Natural killer cell (primary cell): ENCODE measurements at regions not wholly inside any gene's neighbourhood (a gene's known extent, or its start where the extent isn't known, plus 50 kb on each side); places are given as distances from the start of the nearest gene placed in this dataset.

Experiments
- ATAC-seq, 3 donors: fragments of 150-1000 bp in 2 of 3; fragments of 200-7000 bp in 1 of 3; cut with Tn5 transposase; 1 replicate in 1 of 3; 2 replicates in 2 of 3; pipeline ENCODE4 v1.10.0; 2021; ENCODE audit warnings: mild to moderate bottlenecking in 2 of 3, moderate library complexity in 2 of 3
- DNase-seq, 2 donors: peaks; one replicate each; pipeline versions ENCODE4 v3.0.0 to v3.0.0-alpha.2; 2013 to 2021; ENCODE audit warnings: mixed read lengths in 1 of 2
- H3K27ac ChIP-seq: one replicate; pipeline ENCODE4 v1.5.1; 2013; ENCODE audit warnings: mild to moderate bottlenecking, low read length
- H3K27me3 ChIP-seq: one replicate; pipeline ENCODE4 v1.6.1; 2013; ENCODE audit warnings: low read length; ENCODE audit not compliant: control insufficient read depth, insufficient read depth
- H3K36me3 ChIP-seq: one replicate; pipeline ENCODE4 v1.6.1; 2013; ENCODE audit warnings: low read length; ENCODE audit not compliant: control insufficient read depth, insufficient read depth
- H3K4me1 ChIP-seq: one replicate; pipeline ENCODE4 v1.6.1; 2013; ENCODE audit warnings: low read length; ENCODE audit not compliant: control insufficient read depth, insufficient read depth
- H3K4me3 ChIP-seq: one replicate; pipeline ENCODE4 v1.5.1; 2013; ENCODE audit warnings: low read length
- H3K9me3 ChIP-seq: one replicate; pipeline ENCODE4 v1.6.1; 2013; ENCODE audit warnings: low read length; ENCODE audit not compliant: control insufficient read depth, insufficient read depth
- H3K27ac Mint-ChIP-seq, 2 donors: one replicate each; pipeline ENCODE4 v1.8.0; 2022; ENCODE audit warnings: mild to moderate bottlenecking in 2 of 2, mixed read lengths in 2 of 2, moderate library complexity in 1 of 2
- H3K27me3 Mint-ChIP-seq, 2 donors: one replicate each; pipeline ENCODE4 v1.8.0; 2022; ENCODE audit warnings: low read depth in 2 of 2, mixed read lengths in 2 of 2
- H3K36me3 Mint-ChIP-seq: one replicate; pipeline ENCODE4 v1.8.0; 2022; ENCODE audit warnings: mixed read lengths
- H3K4me1 Mint-ChIP-seq, 2 donors: one replicate each; pipeline ENCODE4 v1.8.0; 2022; ENCODE audit warnings: mixed read lengths in 2 of 2
- H3K4me3 Mint-ChIP-seq: one replicate; pipeline ENCODE4 v1.8.0; 2022; ENCODE audit warnings: mild to moderate bottlenecking, moderate library complexity, mixed read lengths
- H3K9me3 Mint-ChIP-seq, 2 donors: one replicate each; pipeline ENCODE4 v1.8.0; 2022; ENCODE audit warnings: mixed read lengths in 2 of 2
- WGBS: methylation state at CpG from one replicate; pipeline ENCODE4 v1.1.7; 2013; ENCODE audit warnings: missing lambda C conversion rate; ENCODE audit not compliant: insufficient coverage; 5-methylcytosine and 5-hydroxymethylcytosine counted together
- intact Hi-C: fragments of 100-400 bp; cut with micrococcal nuclease; formaldehyde crosslinking; loops from one replicate; pipeline ENCODE4 v1.14.2; 2022
- TF ChIP-seq, protein P1 (sequence below): fragments of 200-600 bp; IDR thresholded peaks from one replicate; pipeline ENCODE4 v1.8.0; 2022; ENCODE audit warnings: antibody characterized with exemption

GRCh38 chr17:33580215-33580614 lies 287.1 kb upstream of the ASIC2 start:
- Histone ChIP-seq H3K36me3 (no peaks in the 10 kb centered on the region), H3K4me3 (no peak overlapping the region), H3K27ac (no peak overlapping the region), H3K27me3 (no peaks in the 10 kb centered on the region), H3K9me3 (no peaks in the 10 kb centered on the region), H3K4me1 (no peaks in the 10 kb centered on the region)
- Mint-ChIP-seq H3K4me1 (no peaks in the 10 kb centered on the region), H3K27me3 (peaks cover 9 to 17% of the 10 kb centered on the region in 2 donors), H3K4me3 (no peak overlapping the region), H3K36me3 (no peaks in the 10 kb centered on the region), H3K9me3 (no peaks in the 10 kb centered on the region), H3K27ac (no peak overlapping the region)
- WGBS = 81% methylated on average over 3 of the region's 3 CpGs
- TF ChIP-seq, protein P1, sequence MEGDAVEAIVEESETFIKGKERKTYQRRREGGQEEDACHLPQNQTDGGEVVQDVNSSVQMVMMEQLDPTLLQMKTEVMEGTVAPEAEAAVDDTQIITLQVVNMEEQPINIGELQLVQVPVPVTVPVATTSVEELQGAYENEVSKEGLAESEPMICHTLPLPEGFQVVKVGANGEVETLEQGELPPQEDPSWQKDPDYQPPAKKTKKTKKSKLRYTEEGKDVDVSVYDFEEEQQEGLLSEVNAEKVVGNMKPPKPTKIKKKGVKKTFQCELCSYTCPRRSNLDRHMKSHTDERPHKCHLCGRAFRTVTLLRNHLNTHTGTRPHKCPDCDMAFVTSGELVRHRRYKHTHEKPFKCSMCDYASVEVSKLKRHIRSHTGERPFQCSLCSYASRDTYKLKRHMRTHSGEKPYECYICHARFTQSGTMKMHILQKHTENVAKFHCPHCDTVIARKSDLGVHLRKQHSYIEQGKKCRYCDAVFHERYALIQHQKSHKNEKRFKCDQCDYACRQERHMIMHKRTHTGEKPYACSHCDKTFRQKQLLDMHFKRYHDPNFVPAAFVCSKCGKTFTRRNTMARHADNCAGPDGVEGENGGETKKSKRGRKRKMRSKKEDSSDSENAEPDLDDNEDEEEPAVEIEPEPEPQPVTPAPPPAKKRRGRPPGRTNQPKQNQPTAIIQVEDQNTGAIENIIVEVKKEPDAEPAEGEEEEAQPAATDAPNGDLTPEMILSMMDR = no peak
- intact Hi-C loops = no loop called here
- no peak for DNase-seq
- no peak for ATAC-seq

DNA sequence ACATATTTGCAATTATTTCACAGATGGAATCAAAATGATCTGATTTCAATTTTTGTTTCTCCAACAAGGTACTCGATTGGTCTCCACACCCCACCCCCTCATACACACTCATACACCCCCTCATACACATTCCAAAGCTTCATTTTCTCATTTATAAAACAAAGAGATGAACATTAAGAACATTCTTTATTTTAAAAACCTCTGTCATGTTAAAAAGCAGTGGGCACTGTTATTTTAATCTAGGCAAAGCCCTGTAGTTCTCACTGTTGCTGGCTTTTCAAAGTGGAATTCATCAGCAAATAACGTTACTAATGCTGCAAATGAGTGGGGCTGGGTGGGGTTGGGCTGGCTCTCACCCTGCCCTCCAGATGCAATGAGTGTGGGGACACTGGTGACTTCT lies 289.6 kb upstream of the ASIC2 start:
- Histone ChIP-seq H3K9me3 (no peaks in the 10 kb centered on the region), H3K4me3 (no peak overlapping the region), H3K27ac (no peak overlapping the region), H3K36me3 (no peaks in the 10 kb centered on the region), H3K4me1 (no peaks in the 10 kb centered on the region), H3K27me3 (no peaks in the 10 kb centered on the region)
- H3K27ac Mint-ChIP-seq = no peak overlapping the region
- no peak overlapping the region for H3K4me3 Mint-ChIP-seq
- DNase-seq (no peak), ATAC-seq (no peak)
- H3K36me3 Mint-ChIP-seq = no peaks in the 10 kb centered on the region
- no peaks in the 10 kb centered on the region for H3K4me1 Mint-ChIP-seq
- intact Hi-C loops = no loop called here
- H3K27me3 Mint-ChIP-seq = peaks cover 14 to 17% of the 10 kb centered on the region in 2 donors
- TF ChIP-seq, protein P1 = no peak
- H3K9me3 Mint-ChIP-seq = no peaks in the 10 kb centered on the region
- WGBS = 74% methylated on average over 2 of the region's 2 CpGs

- no peaks in the 10 kb centered on the region for H3K4me1 Mint-ChIP-seq
- peaks cover 14 to 28% of the 10 kb centered on the region in 2 donors for H3K27me3 Mint-ChIP-seq
- intact Hi-C loops = no loop called here
- ATAC-seq (no peak), DNase-seq (no peak)
- no peaks in the 10 kb centered on the region for H3K9me3 Mint-ChIP-seq
- TF ChIP-seq, protein P1 = no peak
- Histone ChIP-seq H3K9me3 (no peaks in the 10 kb centered on the region), H3K27me3 (no peaks in the 10 kb centered on the region), H3K36me3 (no peaks in the 10 kb centered on the region), H3K4me1 (no peaks in the 10 kb centered on the region), H3K4me3 (no peak overlapping the region), H3K27ac (no peak overlapping the region)
- no peak overlapping the region for H3K4me3 Mint-ChIP-seq
- H3K27ac Mint-ChIP-seq = no peak overlapping the region
- WGBS = 92% methylated on average over 5 of the region's 7 CpGs
- no peaks in the 10 kb centered on the region for H3K36me3 Mint-ChIP-seq
Measured at GRCh38 chr17:33583518-33584417, 290.7 kb upstream of the ASIC2 start.

GRCh38 chr17:33593991-33594390 lies 300.9 kb upstream of the ASIC2 start:
- no peak for ATAC-seq

More at GRCh38 chr17:33593991-33594390, 300.9 kb upstream of the ASIC2 start:
- intact Hi-C loops = no loop called here
- no peaks in the 10 kb centered on the region for H3K4me1 ChIP-seq
- no peak overlapping the region for H3K27ac ChIP-seq
- H3K36me3 Mint-ChIP-seq = no peaks in the 10 kb centered on the region
- H3K4me1 Mint-ChIP-seq = no peaks in the 10 kb centered on the region
- H3K27me3 ChIP-seq = no peaks in the 10 kb centered on the region
- H3K27ac Mint-ChIP-seq = no peak overlapping the region
- no peaks in the 10 kb centered on the region for H3K36me3 ChIP-seq
- H3K4me3 Mint-ChIP-seq = no peak overlapping the region
- no peak overlapping the region for H3K4me3 ChIP-seq
- DNase-seq = no peak
- 83% methylated on average over 4 of the region's 4 CpGs for WGBS
- no peaks in the 10 kb centered on the region for H3K9me3 ChIP-seq
- TF ChIP-seq, protein P1 = no peak
- peaks cover 6 to 19% of the 10 kb centered on the region in 2 donors for H3K27me3 Mint-ChIP-seq
- no peaks in the 10 kb centered on the region for H3K9me3 Mint-ChIP-seq
